HEK293 (cell line): ENCODE measurements at regions not wholly inside any gene's neighbourhood (a gene's known extent, or its start where the extent isn't known, plus 50 kb on each side); places are given as distances from the start of the nearest gene placed in this dataset.

Experiments
- ZBTB11 ChIP-seq: fragments of 450-650 bp; formaldehyde crosslinking; conservative IDR thresholded peaks from 2 replicates; pipeline ENCODE4 v1.5.1; 2016; ENCODE audit warnings: low read depth, missing biosample characterization, missing genetic modification characterization
- TF ChIP-seq, protein P1 (sequence below): fragments of 450-650 bp; formaldehyde crosslinking; IDR thresholded peaks from 2 replicates; pipeline ENCODE4 v1.5.1; 2016; ENCODE audit warnings: missing biosample characterization, missing genetic modification characterization
- TF ChIP-seq, protein P2 (sequence below): fragments of 450-650 bp; formaldehyde crosslinking; IDR thresholded peaks from 2 replicates; pipeline ENCODE4 v1.5.1; 2016; ENCODE audit warnings: missing biosample characterization, missing genetic modification characterization

- TF ChIP-seq, protein P1, sequence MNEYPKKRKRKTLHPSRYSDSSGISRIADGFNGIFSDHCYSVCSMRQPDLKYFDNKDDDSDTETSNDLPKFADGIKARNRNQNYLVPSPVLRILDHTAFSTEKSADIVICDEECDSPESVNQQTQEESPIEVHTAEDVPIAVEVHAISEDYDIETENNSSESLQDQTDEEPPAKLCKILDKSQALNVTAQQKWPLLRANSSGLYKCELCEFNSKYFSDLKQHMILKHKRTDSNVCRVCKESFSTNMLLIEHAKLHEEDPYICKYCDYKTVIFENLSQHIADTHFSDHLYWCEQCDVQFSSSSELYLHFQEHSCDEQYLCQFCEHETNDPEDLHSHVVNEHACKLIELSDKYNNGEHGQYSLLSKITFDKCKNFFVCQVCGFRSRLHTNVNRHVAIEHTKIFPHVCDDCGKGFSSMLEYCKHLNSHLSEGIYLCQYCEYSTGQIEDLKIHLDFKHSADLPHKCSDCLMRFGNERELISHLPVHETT (tag by site-specific recombination), result no peak
- TF ChIP-seq ZBTB11 (tag by site-specific recombination), result no peak
- TF ChIP-seq, protein P2, sequence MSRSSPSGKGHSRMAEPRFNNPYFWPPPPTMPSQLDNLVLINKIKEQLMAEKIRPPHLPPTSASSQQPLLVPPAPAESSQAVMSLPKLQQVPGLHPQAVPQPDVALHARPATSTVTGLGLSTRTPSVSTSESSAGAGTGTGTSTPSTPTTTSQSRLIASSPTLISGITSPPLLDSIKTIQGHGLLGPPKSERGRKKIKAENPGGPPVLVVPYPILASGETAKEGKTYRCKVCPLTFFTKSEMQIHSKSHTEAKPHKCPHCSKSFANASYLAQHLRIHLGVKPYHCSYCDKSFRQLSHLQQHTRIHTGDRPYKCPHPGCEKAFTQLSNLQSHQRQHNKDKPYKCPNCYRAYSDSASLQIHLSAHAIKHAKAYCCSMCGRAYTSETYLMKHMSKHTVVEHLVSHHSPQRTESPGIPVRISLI (tag by site-specific recombination), result peak; percentile 93
These were observed 158.6 kb downstream of the RPS12 start for GRCh38 chr6:132972971-132973370.
